Inferior parietal cortex (tissue), 1 donor: ENCODE measurements at regions not wholly inside any gene's neighbourhood (a gene's known extent, or its start where the extent isn't known, plus 50 kb on each side); places are given as distances from the start of the nearest gene placed in this dataset.

ENCODE experiments used
- DNase-seq: peaks from one replicate; pipeline ENCODE4 v3.0.0-alpha.2; 2016; ENCODE audit errors: extremely low spot score

DNA sequence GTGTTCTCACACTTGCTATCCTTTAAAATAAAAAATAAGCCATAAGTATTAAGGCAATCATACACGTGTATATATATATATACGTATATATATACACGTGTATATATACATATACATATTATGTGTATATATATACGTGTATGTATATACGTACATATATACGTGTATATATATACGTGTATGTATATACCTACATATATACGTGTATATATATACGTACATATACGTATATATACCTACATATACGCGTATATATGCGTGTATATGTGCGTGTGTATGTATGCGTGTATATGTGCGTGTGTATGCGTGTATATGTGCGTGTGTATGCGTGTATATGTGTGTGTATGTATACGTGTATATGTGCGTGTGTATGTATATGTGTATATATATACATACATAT lies 477.3 kb upstream of the ARRDC4 start:
- DNase-seq = no peak

DNA sequence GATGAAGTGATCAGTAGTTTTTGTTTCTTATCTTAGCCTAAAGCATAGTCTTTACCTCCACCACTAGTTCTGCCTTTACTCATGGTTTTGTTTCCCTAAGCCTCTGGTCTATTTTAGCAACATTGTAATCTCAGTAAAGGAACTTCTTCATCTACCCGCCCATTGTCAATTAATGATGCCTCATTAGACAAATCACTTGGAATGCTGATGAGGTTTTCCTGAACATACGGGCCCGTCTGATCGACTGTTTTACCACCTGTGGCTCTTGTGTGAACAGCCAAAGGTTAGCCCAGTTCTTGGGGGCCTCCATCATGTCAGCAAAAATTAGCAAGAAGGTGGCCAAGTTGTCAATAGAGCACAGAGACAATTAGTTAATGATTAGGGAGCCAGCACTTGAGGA lies 470.1 kb upstream of the ARRDC4 start:
- DNase-seq = no peak

DNA sequence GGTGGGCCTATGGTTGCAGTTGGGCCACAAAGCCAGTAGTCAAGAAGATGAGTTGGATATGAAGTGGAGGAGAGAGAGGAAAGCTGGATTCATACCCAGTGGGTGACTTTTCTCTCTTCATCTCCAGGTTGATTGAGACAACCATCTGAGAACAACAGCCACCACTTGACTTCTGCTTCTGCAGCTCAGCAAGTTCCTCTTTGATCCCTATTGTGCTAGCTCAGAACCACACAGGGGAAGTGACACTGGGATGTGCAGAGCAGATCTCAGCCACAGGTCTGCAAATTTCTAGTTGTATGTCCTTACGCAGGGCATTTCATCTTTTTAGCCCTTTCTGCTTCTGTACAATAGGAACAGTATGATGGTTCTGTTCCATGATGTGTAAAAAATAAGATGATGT lies 459.2 kb upstream of the ARRDC4 start:
- no peak for DNase-seq

DNA sequence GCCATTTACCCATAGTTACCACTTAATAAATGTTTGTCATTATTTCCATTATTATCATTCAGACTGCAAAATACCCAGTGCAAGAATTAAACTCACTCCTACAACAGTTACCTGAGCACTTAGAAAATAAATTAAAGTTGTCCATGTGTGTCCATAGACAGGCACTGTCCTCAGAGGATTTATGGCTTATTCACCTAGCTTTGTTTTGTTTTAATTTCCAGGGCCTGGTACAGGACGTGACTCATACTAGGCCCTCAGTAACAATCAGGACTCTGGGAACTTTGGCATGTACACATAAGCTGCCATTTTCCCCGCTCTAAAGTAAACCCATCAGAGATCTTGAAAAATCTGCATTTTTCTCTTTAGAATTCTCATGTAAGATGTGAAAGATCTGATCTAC lies 458.5 kb upstream of the ARRDC4 start:
- no peak for DNase-seq

DNA sequence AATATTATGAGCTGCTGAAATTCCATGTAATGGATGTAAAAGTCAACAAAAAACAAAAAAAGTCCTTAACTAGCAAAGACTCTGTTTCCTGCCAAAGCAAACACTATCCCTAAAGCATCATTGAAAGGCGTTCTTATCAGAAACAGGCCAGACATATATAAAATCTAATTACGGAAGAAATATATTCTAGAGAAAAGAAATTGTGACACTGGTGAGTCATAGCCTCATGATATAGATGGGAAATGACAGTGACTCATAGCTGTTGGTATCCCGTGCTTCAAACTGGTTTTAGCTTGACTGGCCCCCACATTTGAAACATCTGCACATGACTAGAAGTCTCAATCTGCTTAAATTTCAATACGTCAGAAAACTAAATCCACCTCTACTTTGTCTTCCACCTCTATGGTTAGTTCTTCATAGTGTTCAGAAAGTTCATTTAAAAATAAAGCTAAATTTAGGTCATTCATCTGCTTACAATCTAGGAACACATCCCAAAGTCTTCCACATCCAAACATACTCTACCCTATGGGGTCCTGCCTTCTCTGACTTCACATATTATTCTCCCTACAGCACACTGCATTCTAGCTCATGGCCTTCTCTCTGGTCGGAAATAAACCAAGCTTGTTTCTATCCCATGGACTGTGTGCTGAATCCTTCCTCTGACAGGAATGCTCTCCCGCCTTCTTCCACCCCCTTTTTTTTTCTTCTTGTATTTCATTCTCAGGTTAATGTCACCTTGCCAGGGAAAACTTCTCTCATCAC lies 456.3 kb upstream of the ARRDC4 start:
- DNase-seq = no peak

DNA sequence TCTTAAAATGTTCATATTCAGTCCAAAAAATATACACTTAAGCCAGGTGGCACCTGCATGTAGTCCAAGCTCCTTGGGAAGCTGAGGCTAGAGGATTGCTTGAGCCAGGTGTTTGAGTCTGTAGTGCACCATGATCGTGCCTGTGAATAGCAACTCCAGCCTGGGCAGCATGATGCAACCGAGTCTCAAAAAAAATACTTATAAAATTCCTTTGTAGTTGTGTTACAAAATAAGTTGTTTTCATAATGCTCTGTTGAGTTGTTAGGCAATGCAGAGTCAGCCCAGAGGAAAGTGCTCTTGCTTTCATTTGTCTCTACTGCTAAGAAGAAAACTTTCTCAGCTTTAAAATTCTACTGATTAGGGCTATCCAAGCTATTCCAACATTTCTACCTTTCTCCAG lies 442.8 kb upstream of the ARRDC4 start:
- no peak for DNase-seq

DNA sequence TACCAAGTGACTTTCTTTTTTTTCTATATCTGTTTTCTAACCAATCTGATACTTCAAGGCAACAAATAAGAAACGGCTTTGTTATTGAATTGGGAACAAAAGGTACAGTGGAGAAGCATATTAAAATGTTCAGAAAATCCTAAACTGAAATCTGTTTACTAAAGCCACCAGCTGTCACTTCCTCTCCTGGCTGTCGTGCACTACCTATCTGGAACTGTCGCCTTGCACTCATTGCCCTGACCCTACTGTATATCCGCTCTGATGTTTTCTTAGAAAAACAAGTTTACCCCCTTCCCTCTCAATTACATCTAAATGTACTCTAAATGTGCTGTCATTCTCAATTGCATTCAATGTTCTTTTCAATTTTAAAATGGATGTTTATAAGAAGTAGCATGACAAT lies 439.8 kb upstream of the ARRDC4 start:
- DNase-seq = no peak

DNA sequence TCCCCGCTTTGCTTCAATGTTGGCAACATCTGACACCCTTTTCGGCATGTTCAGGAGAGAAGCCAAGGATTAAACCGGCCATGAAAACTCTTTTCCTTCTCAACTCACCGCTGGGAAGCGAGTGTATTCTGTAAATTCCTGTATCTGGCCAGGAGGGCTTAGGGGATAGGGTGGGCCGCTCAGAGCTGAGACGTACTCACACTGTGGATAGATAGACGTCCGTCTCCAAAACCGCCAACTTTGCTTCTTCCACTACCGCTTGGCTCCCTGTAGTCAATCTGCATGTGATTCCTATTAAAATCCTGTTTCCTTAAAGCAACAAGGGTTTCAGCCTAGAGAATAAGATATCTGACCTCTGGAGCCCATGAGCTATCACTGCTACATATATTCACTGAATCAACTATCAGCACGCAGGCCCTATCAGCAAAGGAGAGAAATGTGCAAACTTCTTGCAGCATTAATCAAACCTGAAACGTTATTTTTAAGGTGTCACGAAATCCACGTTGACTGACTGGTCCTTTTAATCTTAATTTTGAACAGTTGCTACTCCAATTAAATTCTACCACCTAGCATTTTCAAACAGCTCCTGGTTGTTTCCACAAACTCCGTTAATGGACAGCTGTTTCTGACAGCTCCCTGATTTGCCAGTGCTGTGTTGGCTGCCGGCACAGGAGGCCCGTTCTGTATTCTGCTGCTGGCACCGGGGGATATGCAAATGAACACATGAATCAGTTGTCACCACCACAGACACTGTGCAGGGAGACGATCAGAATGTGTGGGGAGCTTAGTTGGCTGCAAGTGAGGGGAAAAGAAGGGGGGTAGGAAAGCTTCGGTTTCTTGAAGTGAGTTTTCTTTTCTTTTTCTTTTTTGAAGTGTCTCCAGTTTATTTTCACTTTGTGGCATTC lies 438.9 kb upstream of the ARRDC4 start:
- no peak for DNase-seq

DNA sequence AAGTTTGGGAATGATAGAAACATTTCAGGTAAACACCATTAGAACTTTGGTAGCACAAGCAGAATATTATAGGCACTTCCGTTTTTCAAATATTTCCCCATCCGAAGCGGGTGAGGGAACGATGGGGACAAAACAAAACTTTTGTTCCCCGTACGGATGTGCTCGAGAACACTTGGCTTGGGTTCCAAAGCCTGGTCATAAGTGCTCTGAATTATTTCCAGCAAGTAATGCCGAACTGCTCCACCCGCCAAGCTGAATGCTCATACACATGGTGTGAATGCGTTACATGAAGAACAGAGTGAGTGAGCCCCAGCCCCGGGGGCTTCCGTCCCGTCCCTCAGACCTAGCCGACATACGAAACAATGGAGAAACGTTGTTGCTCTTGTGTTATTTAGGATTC lies 438.2 kb upstream of the ARRDC4 start:
- no peak for DNase-seq

DNA sequence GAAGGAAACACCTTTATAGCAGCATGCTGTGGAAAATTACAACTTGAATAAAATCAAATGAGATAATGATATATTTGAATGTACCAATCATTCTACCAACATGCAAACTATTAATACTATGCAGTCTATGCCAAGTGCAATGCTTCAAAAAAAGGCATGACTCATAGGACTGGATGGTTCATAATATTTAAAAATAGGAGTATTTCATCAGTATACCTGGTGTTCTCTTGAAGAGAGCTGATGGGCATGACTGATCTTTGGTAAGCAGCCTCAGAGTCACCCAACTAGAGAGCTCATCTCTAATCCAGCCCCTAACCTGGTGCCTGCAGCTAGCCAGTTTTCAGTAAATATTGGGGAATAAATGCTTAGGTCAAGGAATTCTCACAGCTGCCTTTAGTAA lies 434.7 kb upstream of the ARRDC4 start:
- no peak for DNase-seq

DNA sequence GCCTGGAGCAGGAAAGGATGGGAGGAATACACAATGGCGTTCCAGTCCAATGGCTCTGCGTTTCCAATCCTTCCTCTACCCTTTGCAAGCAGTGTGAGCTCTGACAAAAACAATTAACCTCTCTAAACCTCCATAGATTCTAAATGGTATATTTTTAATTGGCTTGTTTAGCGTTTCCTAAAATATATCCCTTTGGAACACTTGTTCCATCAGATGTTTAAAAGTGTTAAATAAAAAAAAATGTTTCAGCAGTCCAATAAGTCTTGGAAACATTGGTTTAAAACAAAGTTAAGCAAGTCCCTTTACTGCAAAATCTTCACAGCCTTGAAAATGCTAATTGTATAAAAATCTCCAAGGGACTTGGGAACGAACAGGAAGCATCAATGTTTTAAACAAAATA lies 432.3 kb upstream of the ARRDC4 start:
- DNase-seq = no peak

DNA sequence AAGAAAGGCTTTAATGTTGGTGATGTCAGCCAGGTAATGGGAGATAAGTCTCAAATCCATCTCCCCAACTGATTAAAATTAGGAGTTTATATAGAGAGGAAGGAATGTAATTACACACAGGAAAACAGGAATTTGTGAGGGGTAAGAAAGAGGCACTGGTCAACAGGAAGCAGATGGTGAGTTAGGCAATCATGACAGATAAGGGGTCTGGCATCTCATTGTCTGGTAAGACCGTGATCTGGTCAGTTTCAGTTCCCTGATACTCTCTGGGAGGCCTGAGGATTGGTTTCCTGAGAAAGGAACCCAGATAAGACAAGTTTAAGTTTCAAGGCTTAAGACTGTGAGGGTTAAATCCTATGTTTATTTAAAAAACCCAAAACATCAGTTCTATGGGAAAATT lies 414.7 kb upstream of the ARRDC4 start:
- DNase-seq = no peak

DNA sequence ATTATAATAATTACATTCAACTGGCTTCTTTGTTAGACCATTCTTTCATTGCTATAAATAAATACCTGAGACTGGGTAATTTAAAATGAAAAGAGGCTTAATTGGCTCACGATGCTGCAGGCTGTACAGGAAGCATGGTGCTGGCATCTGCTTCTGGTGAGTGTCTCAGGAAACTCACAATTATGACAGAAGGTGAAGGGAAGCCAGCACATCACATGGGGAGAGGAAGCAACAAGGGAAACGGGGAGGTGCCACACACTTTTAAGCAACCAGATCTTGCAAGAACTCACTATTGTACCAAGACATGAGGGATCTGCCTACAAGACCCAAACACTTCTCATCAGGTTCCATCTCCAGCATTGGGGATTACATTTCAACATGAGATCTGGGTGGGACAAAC lies 413.1 kb upstream of the ARRDC4 start:
- no peak for DNase-seq

DNA sequence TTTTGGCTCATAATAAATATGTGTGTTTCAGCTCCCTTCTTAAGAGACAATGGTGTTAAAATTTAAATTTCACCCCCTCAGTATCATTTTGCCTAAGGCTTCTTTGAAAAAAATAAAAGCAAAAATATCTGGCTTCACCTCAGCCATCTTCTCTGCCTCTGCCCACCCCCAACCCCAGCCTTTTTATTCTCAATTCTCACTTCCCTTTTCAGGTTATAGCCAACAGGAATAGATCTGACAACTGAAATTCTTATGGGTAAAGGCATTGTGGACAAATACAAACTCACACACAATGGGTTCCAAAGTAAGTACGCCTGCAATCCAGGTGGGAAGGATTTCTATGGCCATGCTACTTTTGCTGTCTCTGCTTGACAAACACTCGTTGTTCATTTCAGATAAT lies 399.0 kb upstream of the ARRDC4 start:
- DNase-seq = no peak

DNA sequence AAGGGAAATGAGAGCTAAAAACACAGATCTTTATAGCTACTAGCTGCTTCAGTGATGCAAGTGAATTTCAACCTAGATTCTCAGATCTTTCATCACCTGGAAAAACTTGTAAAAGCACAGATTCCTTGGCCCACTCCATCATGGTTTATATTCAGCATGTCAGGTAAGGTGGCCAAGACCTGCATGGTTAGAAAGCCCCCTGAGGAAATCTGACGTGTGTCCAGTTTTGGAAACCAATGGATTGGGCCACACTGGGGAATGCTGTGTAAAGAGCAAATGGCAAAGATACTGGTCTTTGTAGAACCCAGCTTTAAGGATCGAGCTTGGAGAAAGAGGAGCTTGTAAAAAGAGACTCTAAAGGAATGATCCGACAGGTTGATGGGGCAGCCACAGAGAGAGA lies 397.0 kb upstream of the ARRDC4 start:
- no peak for DNase-seq

DNA sequence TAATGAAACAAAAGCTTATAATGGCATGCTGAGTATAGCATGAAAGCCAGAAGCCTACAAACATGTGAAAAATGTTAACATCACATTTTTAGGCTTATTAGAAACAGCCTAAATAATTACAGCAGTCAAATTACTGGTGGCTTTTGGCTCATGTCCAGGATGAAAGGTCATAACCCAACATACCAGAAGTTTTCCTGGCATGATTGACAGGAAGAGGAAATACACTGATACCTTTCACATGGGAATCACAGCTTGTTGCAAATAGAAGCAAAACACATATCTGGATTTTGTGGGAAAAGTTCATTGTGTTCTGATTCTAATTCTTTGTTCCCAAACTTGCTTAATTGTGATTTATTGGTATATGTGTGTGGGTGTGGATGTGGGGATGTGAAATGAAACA lies 393.5 kb upstream of the ARRDC4 start:
- no peak for DNase-seq

DNA sequence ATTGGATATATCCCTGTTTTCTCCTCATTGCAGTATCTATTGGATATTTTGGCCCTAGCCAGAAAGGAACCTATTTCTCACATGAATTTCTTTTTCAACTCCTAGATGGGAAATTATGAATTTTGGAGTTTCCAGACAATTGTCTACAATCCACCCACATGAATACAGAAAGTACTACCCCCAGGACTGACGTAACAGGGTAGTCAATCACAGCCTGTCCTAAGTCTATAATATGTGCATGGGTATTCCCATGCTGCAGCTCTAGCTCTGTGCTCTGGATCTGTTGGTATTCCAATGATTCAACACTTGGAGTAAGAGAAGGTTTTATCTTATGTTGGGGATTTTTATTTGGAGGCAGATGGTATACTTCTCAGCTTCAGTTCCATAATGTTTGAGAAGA lies 393.1 kb upstream of the ARRDC4 start:
- DNase-seq = no peak

DNA sequence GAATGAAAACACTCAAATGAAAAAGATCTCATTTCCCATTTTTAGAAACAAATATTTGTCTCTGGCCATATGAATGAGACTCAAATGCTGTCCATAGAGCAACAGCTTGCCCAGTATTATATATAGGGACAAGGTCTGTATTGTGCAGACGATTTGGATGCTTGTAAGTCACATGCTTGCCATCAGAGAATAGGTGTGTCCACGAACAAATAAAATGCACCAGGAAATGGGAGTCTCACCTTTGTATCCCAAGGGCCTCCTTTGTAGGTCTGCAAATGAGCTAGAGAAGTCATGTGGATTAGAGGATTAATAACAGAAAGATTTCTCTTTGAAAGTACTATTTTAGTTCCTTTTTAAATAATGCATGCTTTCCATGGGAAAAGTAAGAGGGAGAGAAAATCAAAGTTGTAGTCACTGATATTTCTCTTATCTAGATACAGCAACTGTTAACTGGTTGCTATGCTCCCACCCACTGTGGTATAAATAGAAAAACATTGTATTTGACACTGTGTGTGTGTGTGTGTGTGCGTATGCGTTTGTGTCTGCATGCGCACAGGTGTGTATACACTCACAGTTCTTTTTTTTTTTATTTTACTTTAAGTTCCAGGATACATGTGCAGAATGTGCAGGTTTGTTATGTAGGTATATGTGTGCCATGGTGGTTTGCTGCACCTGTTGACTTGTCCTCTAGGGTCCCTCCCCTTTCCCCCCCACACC lies 383.4 kb upstream of the ARRDC4 start:
- no peak for DNase-seq

DNA sequence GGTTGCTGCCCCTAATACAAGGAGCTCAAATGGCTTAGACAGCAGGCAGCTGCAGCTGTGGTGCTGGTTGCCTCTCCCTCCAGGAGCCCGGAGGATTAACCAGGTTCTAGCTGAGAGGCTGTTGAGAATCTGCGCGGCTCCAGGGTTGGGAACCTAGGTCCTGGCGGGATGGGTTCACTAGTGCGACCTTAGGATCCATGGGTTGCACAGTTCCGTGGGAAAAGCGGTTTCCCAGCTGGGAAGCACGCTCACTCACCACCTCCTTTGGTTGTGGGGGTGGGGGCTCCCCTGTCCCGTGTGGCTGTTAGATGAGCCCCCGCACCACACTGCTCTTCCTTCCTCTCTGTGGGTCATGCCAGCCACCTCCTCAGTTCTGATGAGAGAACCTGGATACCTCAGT lies 375.1 kb upstream of the ARRDC4 start:
- DNase-seq = no peak

DNA sequence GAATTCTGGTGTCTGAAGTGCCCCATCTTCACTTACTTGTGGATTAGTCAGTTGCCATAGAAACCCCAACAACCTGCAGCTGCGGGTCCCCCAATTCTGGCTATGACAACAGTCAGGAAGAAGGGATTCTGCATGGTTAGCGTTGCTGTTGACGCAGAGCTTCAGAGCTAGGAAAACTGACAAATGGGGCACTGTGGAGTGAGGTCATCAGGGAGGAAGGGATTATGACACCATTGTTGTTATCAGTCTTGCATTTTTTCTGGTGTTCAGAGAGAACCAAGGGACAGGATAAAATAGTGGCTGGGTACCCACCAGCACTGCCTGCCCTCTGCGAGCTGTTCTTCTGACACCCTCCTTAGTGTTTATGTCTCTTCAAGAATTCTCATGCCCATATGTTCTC lies 367.7 kb upstream of the ARRDC4 start:
- DNase-seq = no peak

DNA sequence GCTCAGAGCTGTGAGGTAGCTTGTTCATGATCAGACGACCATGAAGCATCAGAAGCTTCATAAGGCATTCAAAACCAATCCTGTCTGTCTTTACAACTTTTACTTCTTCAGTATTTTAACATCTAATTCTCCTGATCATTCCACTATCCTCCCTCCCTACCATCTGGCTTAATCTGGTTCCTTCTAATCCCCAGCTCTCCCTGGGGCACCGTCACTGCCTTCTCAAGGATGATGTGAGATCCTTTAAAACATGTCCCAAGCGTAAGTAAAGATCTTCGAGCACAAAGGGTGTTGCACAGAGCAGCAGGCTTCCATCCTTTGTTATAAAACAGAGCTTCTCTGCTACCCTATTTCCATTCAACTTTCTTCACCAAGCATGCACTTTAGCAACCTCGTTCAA lies 362.7 kb upstream of the ARRDC4 start:
- DNase-seq = no peak

DNA sequence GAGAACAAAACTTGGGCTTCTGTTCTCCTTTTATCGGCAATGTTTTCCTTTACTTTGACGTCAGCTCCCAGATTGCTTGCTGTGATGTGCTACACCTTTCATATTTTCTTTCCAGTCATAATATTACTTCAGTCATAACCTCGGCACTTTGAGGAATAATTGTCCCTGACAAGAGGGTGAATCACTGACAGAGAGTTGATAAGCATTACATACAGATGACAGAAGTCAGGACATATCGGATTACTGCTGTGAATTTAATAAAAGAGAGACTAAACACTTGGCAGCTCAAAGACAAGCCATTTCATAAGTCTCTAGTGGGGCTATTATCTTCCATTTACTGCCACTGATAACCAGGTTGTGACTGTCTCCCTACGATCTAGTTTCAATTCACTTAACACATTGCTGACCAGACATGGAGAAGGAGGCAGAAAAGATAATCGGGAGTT lies 362.1 kb upstream of the ARRDC4 start:
- DNase-seq = no peak

DNA sequence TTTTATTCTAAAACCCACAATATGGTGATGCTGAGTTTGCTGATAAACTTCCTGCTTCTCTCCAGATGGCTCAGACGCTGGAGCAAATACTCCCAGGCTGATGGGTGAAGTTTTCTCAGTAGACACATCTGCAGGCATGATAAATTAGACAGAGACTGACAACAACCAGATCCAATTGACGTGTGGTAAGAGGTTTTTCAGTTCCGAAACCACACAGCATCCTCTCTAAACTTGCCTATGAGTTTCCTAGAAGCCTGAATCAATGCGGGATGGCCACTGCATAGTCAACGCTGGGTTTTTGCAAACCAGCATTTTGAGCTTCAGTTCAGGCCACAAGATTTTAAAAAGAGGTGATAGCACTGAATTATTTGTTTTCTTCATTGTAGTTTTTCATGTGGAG lies 360.3 kb upstream of the ARRDC4 start:
- no peak for DNase-seq
